BJ (cell line): ENCODE measurements at regions not wholly inside any gene's neighbourhood (a gene's known extent, or its start where the extent isn't known, plus 50 kb on each side); places are given as distances from the start of the nearest gene placed in this dataset.

Source experiments
- CTCF ChIA-PET: fragments of 350-600 bp; formaldehyde crosslinking; extraction: SDS; loops from one replicate; lab custom pipeline; 2021; ENCODE audit warnings: antibody characterized with exemption, inconsistent platforms; lab: Yijun Ruan, JAX
- POLR2A ChIA-PET: fragments of 300-600 bp; sonication (Branson Sonifier 250); formaldehyde crosslinking; extraction: SDS; loops from one replicate; lab custom pipeline; 2021; ENCODE audit warnings: antibody characterized with exemption; lab: Charles Lee
- DNase-seq: peaks from one replicate; pipeline ENCODE4 v3.0.0-alpha.2; 2011; ENCODE audit warnings: low read depth
- H3K27me3 ChIP-seq: 2 replicates; pipeline ENCODE4 v1.6.0; 2011; ENCODE audit warnings: low read length; ENCODE audit not compliant: control insufficient read depth, insufficient read depth
- H3K36me3 ChIP-seq: 2 replicates; pipeline ENCODE4 v1.5.1; 2011; ENCODE audit warnings: low read length; ENCODE audit not compliant: control insufficient read depth, insufficient read depth
- H3K4me3 ChIP-seq: 2 replicates; pipeline ENCODE4 v1.5.1; 2011; ENCODE audit warnings: low read depth, mild to moderate bottlenecking, control low read depth, low read length
- TF ChIP-seq, protein P1 (sequence below): IDR thresholded peaks from 2 replicates; pipeline ENCODE4 v1.5.1; 2011; ENCODE audit warnings: low read depth, mild to moderate bottlenecking, control low read depth, inconsistent platforms, low read length, moderate library complexity; ENCODE audit not compliant: insufficient read depth

DNA sequence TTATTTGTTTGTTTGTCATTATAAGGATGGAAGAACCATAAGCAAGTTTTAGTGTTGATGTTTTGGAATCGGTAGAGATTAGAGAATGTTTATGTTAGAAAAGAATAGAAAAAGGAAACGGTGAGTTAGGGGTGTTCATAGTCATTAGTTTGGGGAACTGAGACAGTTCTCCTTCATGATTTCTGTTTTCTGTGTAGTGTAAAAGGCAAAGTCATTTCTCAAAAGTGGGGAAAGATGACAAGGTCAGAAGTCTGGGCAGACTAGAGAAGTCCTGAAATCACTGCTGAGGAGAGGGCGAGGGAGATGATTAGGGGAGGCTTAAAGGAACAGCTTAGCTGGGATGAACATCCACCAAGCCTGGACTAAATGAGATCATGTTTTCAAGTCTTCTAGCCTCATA, 498.9 kb downstream of the TTLL7 start:
- Histone ChIP-seq H3K4me3 (no peak overlapping the region), H3K36me3 (no peaks in the 10 kb centered on the region), H3K27me3 (no peaks in the 10 kb centered on the region)
- ChIA-PET CTCF (interaction anchor here (1.8 kb wide), 1 partner anchor 11 kb away, joined by 3 read pairs; no protein-coding TSS in a partner anchor), POLR2A (no interaction called here)
- no peak for DNase-seq
- TF ChIP-seq, protein P1, sequence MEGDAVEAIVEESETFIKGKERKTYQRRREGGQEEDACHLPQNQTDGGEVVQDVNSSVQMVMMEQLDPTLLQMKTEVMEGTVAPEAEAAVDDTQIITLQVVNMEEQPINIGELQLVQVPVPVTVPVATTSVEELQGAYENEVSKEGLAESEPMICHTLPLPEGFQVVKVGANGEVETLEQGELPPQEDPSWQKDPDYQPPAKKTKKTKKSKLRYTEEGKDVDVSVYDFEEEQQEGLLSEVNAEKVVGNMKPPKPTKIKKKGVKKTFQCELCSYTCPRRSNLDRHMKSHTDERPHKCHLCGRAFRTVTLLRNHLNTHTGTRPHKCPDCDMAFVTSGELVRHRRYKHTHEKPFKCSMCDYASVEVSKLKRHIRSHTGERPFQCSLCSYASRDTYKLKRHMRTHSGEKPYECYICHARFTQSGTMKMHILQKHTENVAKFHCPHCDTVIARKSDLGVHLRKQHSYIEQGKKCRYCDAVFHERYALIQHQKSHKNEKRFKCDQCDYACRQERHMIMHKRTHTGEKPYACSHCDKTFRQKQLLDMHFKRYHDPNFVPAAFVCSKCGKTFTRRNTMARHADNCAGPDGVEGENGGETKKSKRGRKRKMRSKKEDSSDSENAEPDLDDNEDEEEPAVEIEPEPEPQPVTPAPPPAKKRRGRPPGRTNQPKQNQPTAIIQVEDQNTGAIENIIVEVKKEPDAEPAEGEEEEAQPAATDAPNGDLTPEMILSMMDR, result no peak

DNA sequence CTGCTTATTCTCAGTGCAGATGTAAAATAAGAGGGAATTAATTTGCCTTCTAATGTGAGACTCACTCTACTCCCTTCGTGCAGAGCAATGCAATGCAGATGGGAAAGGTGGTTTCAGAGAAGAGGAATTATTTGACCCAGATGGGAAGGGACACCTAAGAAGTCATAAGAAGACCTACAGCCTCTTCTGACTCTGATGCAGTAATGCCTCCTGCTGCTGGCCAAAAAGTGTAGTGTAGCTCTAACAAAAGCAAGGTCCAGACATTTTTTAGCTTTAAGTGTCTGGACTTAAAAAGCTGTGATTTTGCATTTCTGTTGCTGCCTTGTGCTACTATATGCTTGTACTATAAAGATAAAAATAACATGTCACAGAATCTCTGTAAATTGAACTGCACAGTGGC, 501.4 kb downstream of the TTLL7 start:
- TF ChIP-seq, protein P1, result peak; percentile 43
- Histone ChIP-seq H3K4me3 (no peak overlapping the region), H3K27me3 (no peaks in the 10 kb centered on the region), H3K36me3 (no peaks in the 10 kb centered on the region)
- CTCF ChIA-PET, result no interaction called here
- POLR2A ChIA-PET, result no interaction called here
- no peak for DNase-seq

DNA sequence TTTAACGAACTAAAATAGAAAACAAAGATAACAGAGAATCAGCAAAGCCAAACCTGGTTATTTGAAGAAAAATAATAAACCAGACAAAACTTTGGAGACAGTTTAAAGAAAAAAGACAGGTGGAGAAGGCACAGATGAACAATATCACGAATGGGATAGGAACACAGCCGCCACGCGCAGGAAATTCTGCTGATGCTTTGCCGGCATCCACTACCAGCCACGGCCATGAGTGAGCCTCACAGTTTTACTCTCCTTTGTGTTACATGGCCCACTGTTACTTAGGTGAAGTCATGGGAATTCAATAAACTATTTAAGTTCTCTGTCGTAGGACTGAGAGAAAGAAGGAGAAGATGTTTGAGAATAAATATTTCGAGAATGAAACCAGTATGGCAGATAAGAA, 503.4 kb downstream of the TTLL7 start:
- Histone ChIP-seq H3K27me3 (no peaks in the 10 kb centered on the region), H3K36me3 (no peaks in the 10 kb centered on the region), H3K4me3 (no peak overlapping the region)
- TF ChIP-seq, protein P1, result no peak
- CTCF ChIA-PET, result no interaction called here
- no peak for DNase-seq
- POLR2A ChIA-PET, result no interaction called here

DNA sequence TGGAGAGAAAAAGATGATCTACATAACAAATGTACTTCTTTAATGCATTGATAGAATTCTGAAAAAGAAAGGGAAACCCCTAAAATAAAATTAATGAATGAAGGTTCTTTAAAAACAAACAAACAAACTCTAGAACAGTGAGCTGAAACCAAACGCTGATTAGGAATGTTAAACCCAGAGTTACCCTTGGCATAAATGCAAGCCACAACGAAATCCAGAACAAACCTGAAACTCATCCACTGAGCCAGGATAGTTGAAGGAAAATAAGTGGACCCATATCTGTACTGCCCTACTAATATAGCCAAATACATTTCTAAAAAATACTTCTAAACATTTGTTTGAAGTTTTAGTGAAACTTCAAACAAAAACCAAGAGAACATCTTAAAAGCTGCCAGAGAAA, 505.3 kb downstream of the TTLL7 start:
- CTCF ChIA-PET, result no interaction called here
- DNase-seq, result no peak
- Histone ChIP-seq H3K4me3 (no peak overlapping the region), H3K27me3 (no peaks in the 10 kb centered on the region), H3K36me3 (no peaks in the 10 kb centered on the region)
- TF ChIP-seq, protein P1, result no peak
- POLR2A ChIA-PET, result no interaction called here

DNA sequence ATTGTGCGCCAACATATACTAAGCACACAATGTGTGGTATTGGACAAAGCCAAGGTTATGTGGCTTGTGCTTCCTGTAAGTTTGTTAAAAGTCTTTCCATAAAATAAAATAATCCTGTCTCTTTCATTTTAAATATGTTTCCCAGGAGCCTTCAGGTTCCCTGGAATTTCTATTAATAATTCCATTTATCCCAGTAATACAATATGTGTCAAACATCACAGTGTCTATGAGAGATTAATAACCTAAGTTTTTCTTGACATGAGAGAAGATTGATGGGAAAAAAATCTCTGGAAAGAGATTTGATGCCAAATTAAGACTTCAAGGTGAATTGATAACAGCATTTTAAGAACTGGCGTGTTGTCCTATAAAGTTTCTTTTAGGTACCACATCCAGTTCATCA, 507.0 kb downstream of the TTLL7 start:
- CTCF ChIA-PET, result no interaction called here
- TF ChIP-seq, protein P1, result no peak
- DNase-seq, result no peak
- POLR2A ChIA-PET, result no interaction called here
- Histone ChIP-seq H3K36me3 (no peaks in the 10 kb centered on the region), H3K4me3 (no peak overlapping the region), H3K27me3 (no peaks in the 10 kb centered on the region)
